Transverse colon (tissue), 4 donors: ENCODE measurements at regions not wholly inside any gene's neighbourhood (a gene's known extent, or its start where the extent isn't known, plus 50 kb on each side); places are given as distances from the start of the nearest gene placed in this dataset.

Source experiments
- DNase-seq: peaks from one replicate; pipeline ENCODE4 v3.0.0-alpha.2; 2019
- H3K27ac ChIP-seq, 4 donors: fragments of 200-600 bp; sonication (generic); 2 replicates each; pipeline ENCODE4 v1.5.1; 2016 to 2018; ENCODE audit warnings: inconsistent platforms in 4 of 4
- H3K27me3 ChIP-seq: fragments of 200-600 bp; sonication (generic); 2 replicates; pipeline ENCODE4 v1.5.1; 2017; ENCODE audit warnings: inconsistent platforms
- H3K36me3 ChIP-seq, 4 donors: fragments of 200-600 bp; sonication (generic); 2 replicates each; pipeline ENCODE4 v1.5.1; 2017 to 2019; ENCODE audit warnings: inconsistent platforms in 4 of 4
- H3K4me1 ChIP-seq, 4 donors: fragments of 200-600 bp; sonication (generic); 2 replicates each; pipeline ENCODE4 v1.5.1; 2017 to 2020; ENCODE audit warnings: inconsistent platforms in 4 of 4
- H3K4me3 ChIP-seq, 4 donors: fragments of 200-600 bp; sonication (generic); 1 replicate in 1 of 4; 2 replicates in 3 of 4; pipeline versions ENCODE4 v1.5.1 to v1.6.1; 2017 to 2019; ENCODE audit warnings: inconsistent platforms in 4 of 4
- H3K9me3 ChIP-seq, 2 donors: fragments of 200-600 bp; sonication (generic); 2 replicates each; pipeline ENCODE4 v1.5.1; 2017 to 2019; ENCODE audit warnings: inconsistent platforms in 2 of 2
- EP300 ChIP-seq: sonication (generic); formaldehyde crosslinking; IDR thresholded peaks from one replicate; pipeline ENCODE4 v1.6.1; 2017; ENCODE audit warnings: antibody characterized with exemption, low read depth
- POLR2A ChIP-seq: fragments of 450-650 bp; IDR thresholded peaks from one replicate; pipeline ENCODE4 v1.6.1; 2016; ENCODE audit warnings: antibody characterized with exemption, mild to moderate bottlenecking, moderate library complexity
- POLR2AphosphoS5 ChIP-seq, 3 donors: sonication (generic); formaldehyde crosslinking; IDR thresholded peaks; one replicate each; pipeline ENCODE4 v1.6.1; 2016; ENCODE audit warnings: antibody characterized with exemption in 3 of 3
- WGBS, 2 donors: methylation state at CpG; one replicate each; pipeline ENCODE4 v1.1.5; 2018; ENCODE audit warnings: low coverage in 1 of 2; 5-methylcytosine and 5-hydroxymethylcytosine counted together
- in situ Hi-C, 4 donors: fragments of 200-750 bp; cut with MboI; loops; one replicate each; pipeline versions ENCODE4 v1.15.0 to v1.15.1; 2017; ENCODE audit warnings: low sequenced_read_pairs in 3 of 4, low pct_ligation_motif_present in 1 of 4, low pct_unique_long_range_greater_than_20kb in 1 of 4
- intact Hi-C: fragments of 100-400 bp; cut with DNase I; formaldehyde crosslinking; loops from one replicate; pipeline ENCODE4 v1.15.1; 2023; ENCODE audit warnings: low total_unique reads
- TF ChIP-seq, protein P1 (sequence below), 5 experiments: fragments of 200-600 bp in 3 of 5; fragments of 450-650 bp in 2 of 5; sonication (generic) in 3 of 5; IDR thresholded peaks; 1 replicate in 2 of 5; 2 replicates in 3 of 5; pipeline ENCODE4 v1.5.1; 2016 to 2017; ENCODE audit warnings: antibody characterized with exemption in 5 of 5, inconsistent platforms in 3 of 5, mild to moderate bottlenecking in 2 of 5, moderate library complexity in 1 of 5

DNA sequence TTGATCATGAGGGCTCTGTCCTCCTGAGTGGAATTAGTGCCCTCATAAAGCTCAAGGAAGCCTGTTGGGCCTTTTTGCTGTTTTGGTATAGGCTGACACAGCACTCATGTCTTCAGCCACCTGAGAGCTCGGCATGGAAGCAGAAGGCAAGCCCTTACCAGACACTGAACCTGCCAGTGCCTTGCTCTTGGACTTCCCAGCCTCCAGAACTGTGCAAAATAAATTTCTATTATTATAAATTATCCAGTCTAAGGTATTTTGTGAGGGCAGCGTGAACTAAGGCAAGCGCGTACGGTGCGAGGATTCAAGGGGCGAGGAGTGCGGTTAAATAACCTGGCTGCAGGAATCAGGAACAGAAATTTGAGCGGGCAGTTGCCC lies 281.5 kb upstream of the LYZL1 start:
- TF ChIP-seq POLR2A, result no peak
- TF ChIP-seq, protein P1, sequence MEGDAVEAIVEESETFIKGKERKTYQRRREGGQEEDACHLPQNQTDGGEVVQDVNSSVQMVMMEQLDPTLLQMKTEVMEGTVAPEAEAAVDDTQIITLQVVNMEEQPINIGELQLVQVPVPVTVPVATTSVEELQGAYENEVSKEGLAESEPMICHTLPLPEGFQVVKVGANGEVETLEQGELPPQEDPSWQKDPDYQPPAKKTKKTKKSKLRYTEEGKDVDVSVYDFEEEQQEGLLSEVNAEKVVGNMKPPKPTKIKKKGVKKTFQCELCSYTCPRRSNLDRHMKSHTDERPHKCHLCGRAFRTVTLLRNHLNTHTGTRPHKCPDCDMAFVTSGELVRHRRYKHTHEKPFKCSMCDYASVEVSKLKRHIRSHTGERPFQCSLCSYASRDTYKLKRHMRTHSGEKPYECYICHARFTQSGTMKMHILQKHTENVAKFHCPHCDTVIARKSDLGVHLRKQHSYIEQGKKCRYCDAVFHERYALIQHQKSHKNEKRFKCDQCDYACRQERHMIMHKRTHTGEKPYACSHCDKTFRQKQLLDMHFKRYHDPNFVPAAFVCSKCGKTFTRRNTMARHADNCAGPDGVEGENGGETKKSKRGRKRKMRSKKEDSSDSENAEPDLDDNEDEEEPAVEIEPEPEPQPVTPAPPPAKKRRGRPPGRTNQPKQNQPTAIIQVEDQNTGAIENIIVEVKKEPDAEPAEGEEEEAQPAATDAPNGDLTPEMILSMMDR (IDR thresholded peaks at IDR 0.05), result no peak
- no peak for TF ChIP-seq EP300
- TF ChIP-seq POLR2AphosphoS5 (IDR thresholded peaks at IDR 0.05), result no peak
- no peaks in the 10 kb centered on the region for H3K36me3 ChIP-seq
- no peak for DNase-seq
- intact Hi-C loops, result no loop called here
- H3K4me3 ChIP-seq, result no peak overlapping the region
- 93 to 95% methylated on average over 9 of the region's 9 CpGs for WGBS, 2 donors
- H3K27me3 ChIP-seq, result no peaks in the 10 kb centered on the region
- in situ Hi-C loops, result no loop called here
- no peak overlapping the region for H3K27ac ChIP-seq
- no peaks in the 10 kb centered on the region for H3K9me3 ChIP-seq
- H3K4me1 ChIP-seq, result no peaks in the 10 kb centered on the region

DNA sequence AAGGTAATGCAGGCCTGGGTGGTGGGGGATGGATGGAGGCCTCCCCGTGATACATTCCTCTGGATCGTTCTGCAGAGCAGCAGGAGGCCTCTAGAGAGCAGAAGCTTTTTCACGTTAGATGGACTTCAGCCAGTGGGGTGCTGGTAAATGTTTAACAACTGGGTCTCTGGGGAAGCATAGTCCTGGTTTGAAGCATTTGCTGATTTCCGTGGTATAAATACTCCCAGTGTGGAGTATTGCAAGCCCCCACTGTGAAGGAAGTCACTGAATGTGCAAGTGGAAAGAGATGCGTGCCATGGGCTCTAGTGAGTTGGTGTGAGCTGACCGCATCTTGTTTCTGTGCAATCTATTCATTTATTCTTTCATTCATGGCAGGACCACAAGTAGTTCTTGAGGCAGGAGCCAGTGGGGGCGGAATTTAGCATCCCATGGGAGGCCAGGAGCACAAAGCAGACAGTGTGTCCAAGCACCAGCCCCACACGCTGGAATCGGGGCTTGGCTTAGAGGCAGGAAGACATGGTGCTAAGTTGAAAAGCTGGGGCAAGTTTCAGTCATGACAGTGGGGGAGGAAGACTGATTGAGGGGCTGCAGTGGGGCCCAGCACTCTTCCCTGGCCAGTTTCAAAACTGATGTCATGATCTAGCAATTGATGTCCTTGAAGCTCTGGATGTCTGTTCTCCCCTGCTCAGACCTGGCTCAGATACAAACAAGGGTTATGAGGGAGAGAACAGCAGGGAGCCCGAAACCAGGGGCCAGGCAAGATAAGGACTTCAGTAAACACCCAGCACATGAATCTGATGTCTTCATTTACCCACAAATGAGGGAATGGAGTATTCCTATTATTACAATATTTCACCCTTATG lies 280.9 kb upstream of the LYZL1 start:
- intact Hi-C loops, result no loop called here
- H3K27ac ChIP-seq, result no peak overlapping the region

DNA sequence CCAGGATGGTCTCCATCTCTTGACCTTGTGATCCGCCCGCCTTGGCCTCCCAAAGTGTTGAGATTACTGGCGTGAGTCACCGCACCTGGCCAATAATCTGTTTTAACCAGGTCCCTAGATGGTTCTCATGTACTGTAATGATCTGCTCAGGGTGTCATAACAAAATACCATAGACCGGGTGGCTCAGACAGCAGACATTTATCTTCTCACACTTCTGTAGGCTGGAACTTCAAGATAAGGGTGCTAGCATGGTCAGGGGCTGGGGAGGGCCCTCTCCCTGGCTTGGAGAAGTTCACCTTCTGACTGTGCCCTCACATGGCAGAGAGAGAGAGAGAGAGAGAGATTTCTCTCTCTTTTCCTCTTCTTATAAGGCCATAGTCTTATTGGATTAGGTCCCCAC lies 279.4 kb upstream of the LYZL1 start:
- 88% methylated on average over 5 of the region's 5 CpGs; no CpG with 5 or more reads in 1 of the 2 donors for WGBS, 2 donors
- intact Hi-C loops (no loop called here), in situ Hi-C loops (no loop called here)
- Histone ChIP-seq H3K27ac (no peak overlapping the region), H3K4me1 (no peaks in the 10 kb centered on the region), H3K27me3 (no peaks in the 10 kb centered on the region), H3K36me3 (no peaks in the 10 kb centered on the region), H3K4me3 (no peak overlapping the region), H3K9me3 (no peaks in the 10 kb centered on the region)
- no peak for TF ChIP-seq POLR2AphosphoS5 (IDR thresholded peaks at IDR 0.05)
- no peak for TF ChIP-seq EP300
- no peak for TF ChIP-seq POLR2A
- TF ChIP-seq, protein P1 (IDR thresholded peaks at IDR 0.05), result no peak
- DNase-seq, result no peak

More for the DNA sequence above, 280.9 kb upstream of the LYZL1 start:
- H3K27me3 ChIP-seq, result no peaks in the 10 kb centered on the region
- H3K4me3 ChIP-seq, result no peak overlapping the region
- H3K36me3 ChIP-seq, result no peaks in the 10 kb centered on the region
- in situ Hi-C loops, result no loop called here
- H3K9me3 ChIP-seq, result no peaks in the 10 kb centered on the region
- no peak for TF ChIP-seq POLR2AphosphoS5 (IDR thresholded peaks at IDR 0.05)
- 73 to 79% methylated on average over 4 to 10 of the region's 10 CpGs for WGBS, 2 donors
- DNase-seq, result no peak
- H3K4me1 ChIP-seq, result no peaks in the 10 kb centered on the region

DNA sequence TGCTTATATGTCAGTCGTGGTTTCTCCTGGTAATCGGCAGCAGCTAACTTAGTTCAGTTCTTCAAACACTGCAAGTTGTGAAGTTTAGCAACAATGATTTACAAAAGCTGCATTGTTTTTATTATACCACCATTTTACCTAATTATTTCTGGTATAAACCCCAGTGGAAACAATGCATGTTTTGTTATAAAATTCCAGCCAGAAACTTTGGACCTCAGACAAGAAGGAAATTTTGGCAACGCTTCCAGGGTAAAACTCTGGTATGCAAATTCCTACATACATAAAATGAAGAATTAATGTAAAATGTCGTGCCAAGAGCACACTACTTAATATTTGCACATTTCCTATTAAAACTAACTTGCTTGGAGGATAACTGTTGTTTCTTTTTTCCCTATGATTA lies 277.4 kb upstream of the LYZL1 start:
- no peak overlapping the region for H3K27ac ChIP-seq
- no peaks in the 10 kb centered on the region for H3K27me3 ChIP-seq
- no peaks in the 10 kb centered on the region for H3K4me1 ChIP-seq
- in situ Hi-C loops (no loop called here), intact Hi-C loops (no loop called here)
- no peaks in the 10 kb centered on the region for H3K9me3 ChIP-seq
- no peak for DNase-seq
- no peaks in the 10 kb centered on the region for H3K36me3 ChIP-seq
- no peak for TF ChIP-seq POLR2AphosphoS5 (IDR thresholded peaks at IDR 0.05)
- TF ChIP-seq, protein P1 (IDR thresholded peaks at IDR 0.05), result no peak
- TF ChIP-seq EP300, result no peak
- TF ChIP-seq POLR2A, result no peak
- H3K4me3 ChIP-seq, result no peak overlapping the region
- 36 to 41% methylated on average over 4 of the region's 4 CpGs for WGBS, 2 donors
